ENCODE measurements at regions not wholly inside any gene's neighbourhood (a gene's known extent, or its start where the extent isn't known, plus 50 kb on each side); places are given as distances from the start of the nearest gene placed in this dataset.

DNA sequence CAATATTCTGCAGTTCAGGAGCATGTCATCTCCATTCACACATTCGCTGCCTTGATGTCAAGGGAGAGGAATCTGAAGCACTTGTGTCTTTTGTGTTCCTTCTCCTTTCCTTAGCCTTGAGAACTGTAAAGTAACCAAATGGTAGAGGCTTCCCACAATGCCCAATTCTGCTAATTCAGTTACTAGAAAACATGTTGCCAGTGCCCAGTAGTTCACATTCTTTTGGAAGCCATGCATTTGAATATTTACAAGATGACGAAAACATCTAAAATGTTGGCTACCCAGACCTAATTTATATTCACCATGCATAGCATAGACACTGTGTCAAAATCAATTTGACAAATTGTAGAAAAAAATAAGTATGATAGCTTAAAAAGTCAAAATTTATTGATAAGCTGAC, 852.7 kb upstream of the PHF14 start:
- no peak for ATAC-seq
- POLR2A ChIA-PET = no interaction called here
- RAD21 ChIA-PET (ENCODE audit: low non-redundant PET in 1 of 2, low total read pairs in 2 of 2, uncharacterized antibody in 2 of 2, unreplicated experiment in 2 of 2) = no interaction called here

DNA sequence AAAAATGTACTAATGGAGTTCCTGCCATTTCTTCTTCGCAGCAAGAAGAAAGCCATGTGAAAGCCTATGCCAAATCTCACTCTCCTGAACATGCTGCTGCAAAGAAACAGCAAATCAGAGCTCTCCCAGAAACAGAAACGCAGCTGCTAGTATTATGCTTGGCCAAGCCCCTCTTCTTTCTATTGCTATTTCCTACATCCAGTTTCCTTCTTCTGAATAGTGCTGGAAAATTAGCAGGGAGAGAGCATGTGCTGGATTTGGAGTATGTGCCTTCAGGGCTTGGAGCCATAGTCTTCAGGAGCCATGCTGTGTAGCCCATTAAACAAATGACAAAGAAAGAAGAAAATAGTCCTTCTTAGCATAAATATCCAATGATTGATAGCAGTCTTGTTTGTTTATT, 852.0 kb upstream of the PHF14 start:
- Histone ChIP-seq H3K4me3 (replicated peaks in 1 of 2; ENCODE audit: low read depth in 1 of 2, low read length in 2 of 2) (no peak overlapping the region), H2AFZ (ENCODE audit: low read depth, low read length, poor library complexity, severe bottlenecking) (no peak overlapping the region), H3K79me2 (ENCODE audit: insufficient read depth, low read length) (no peaks in the 10 kb centered on the region), H3K9me2 (ENCODE audit: insufficient read depth) (no peaks in the 10 kb centered on the region), H3K27me3 (ENCODE audit: insufficient read depth, low read length) (no peaks in the 10 kb centered on the region), H3K9ac (ENCODE audit: low read length) (no peak overlapping the region), H3K27ac (ENCODE audit: low read depth, low read length) (no peak overlapping the region), H3K4me2 (ENCODE audit: low read length) (no peak overlapping the region), H3K36me3 (ENCODE audit: control insufficient read depth in 1 of 2, insufficient read depth in 2 of 2, low read length in 2 of 2) (no peaks in the 10 kb centered on the region), H3K9me3 (ENCODE audit: control insufficient read depth in 1 of 2, insufficient read depth in 1 of 2, low read depth in 1 of 2, low read length in 2 of 2) (peaks cover 3 to 13% of the 10 kb centered on the region in 2 experiments; a peak in 1 of 4 replicates), H3K4me1 (ENCODE audit: control insufficient read depth in 1 of 2, insufficient read depth in 2 of 2, low read length in 2 of 2) (no peaks in the 10 kb centered on the region), H4K20me1 (ENCODE audit: insufficient read depth) (no peaks in the 10 kb centered on the region; the same call in 1 of the 2 replicates)
- TF ChIP-seq POLR2A (IDR thresholded peaks at IDR 0.05; ENCODE audit: borderline replicate concordance, extremely low read depth, insufficient read depth, insufficient read length) = no peak
- no peak for TF ChIP-seq JUND (IDR thresholded peaks at IDR 0.05)
- TF ChIP-seq, protein P1, sequence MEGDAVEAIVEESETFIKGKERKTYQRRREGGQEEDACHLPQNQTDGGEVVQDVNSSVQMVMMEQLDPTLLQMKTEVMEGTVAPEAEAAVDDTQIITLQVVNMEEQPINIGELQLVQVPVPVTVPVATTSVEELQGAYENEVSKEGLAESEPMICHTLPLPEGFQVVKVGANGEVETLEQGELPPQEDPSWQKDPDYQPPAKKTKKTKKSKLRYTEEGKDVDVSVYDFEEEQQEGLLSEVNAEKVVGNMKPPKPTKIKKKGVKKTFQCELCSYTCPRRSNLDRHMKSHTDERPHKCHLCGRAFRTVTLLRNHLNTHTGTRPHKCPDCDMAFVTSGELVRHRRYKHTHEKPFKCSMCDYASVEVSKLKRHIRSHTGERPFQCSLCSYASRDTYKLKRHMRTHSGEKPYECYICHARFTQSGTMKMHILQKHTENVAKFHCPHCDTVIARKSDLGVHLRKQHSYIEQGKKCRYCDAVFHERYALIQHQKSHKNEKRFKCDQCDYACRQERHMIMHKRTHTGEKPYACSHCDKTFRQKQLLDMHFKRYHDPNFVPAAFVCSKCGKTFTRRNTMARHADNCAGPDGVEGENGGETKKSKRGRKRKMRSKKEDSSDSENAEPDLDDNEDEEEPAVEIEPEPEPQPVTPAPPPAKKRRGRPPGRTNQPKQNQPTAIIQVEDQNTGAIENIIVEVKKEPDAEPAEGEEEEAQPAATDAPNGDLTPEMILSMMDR (IDR thresholded peaks at IDR 0.05 in 2 of 3, conservative IDR thresholded peaks at IDR 0.05 in 1 of 3; ENCODE audit: borderline replicate concordance in 1 of 3, insufficient read depth in 1 of 3, low read depth in 2 of 3, low read length in 2 of 3) = no peak
- TF ChIP-seq RAD21 (IDR thresholded peaks at IDR 0.05; ENCODE audit: low read depth) = no peak
- TF ChIP-seq CBX3 (IDR thresholded peaks at IDR 0.05; ENCODE audit: low read depth) = no peak
- no peak for TF ChIP-seq EZH2 (IDR thresholded peaks at IDR 0.05)
- TF ChIP-seq EGR1 (IDR thresholded peaks at IDR 0.05; ENCODE audit: low read depth) = no peak
- POLR2A ChIA-PET = no interaction called here
- ATAC-seq (no peak), DNase-seq (ENCODE audit: low read depth, low spot score) (no peak)
- RAD21 ChIA-PET (ENCODE audit: low non-redundant PET in 1 of 2, low total read pairs in 2 of 2, uncharacterized antibody in 2 of 2, unreplicated experiment in 2 of 2) = no interaction called here
- CTCF ChIA-PET = no interaction called here
- intact Hi-C loops (cut with micrococcal nuclease) = no loop called here
- BruUV-seq (replicated peaks) = no TSS peak

More for the DNA sequence above, 852.7 kb upstream of the PHF14 start:
- H3K9me2 ChIP-seq (ENCODE audit: insufficient read depth) = no peaks in the 10 kb centered on the region
- H3K9ac ChIP-seq (ENCODE audit: low read length) = no peak overlapping the region
- H3K4me2 ChIP-seq (ENCODE audit: low read length) = no peak overlapping the region
- H3K36me3 ChIP-seq (ENCODE audit: control insufficient read depth in 1 of 2, insufficient read depth in 2 of 2, low read length in 2 of 2) = no peaks in the 10 kb centered on the region
- BruUV-seq (replicated peaks) = no TSS peak
- no peak for TF ChIP-seq EZH2phosphoT487 (IDR thresholded peaks at IDR 0.05; ENCODE audit: borderline replicate concordance)
- intact Hi-C loops (cut with micrococcal nuclease) = no loop called here
- H3K27me3 ChIP-seq (ENCODE audit: insufficient read depth, low read length) = no peaks in the 10 kb centered on the region
- peaks cover 3 to 13% of the 10 kb centered on the region in 2 experiments; a peak in 1 of 4 replicates for H3K9me3 ChIP-seq (ENCODE audit: control insufficient read depth in 1 of 2, insufficient read depth in 1 of 2, low read depth in 1 of 2, low read length in 2 of 2)
- H3K4me3 ChIP-seq (replicated peaks in 1 of 2; ENCODE audit: low read depth in 1 of 2, low read length in 2 of 2) = no peak overlapping the region
- H3K4me1 ChIP-seq (ENCODE audit: control insufficient read depth in 1 of 2, insufficient read depth in 2 of 2, low read length in 2 of 2) = no peaks in the 10 kb centered on the region
- no peaks in the 10 kb centered on the region for H3K79me2 ChIP-seq (ENCODE audit: insufficient read depth, low read length)
- CTCF ChIA-PET = interaction anchor here (0.8 kb wide), 1 partner anchor 8 kb away, joined by 3 read pairs; no protein-coding TSS in a partner anchor
- no peak overlapping the region for H2AFZ ChIP-seq (ENCODE audit: low read depth, low read length, poor library complexity, severe bottlenecking)
- H3K27ac ChIP-seq (ENCODE audit: low read depth, low read length) = no peak overlapping the region
- H4K20me1 ChIP-seq (ENCODE audit: insufficient read depth) = no peaks in the 10 kb centered on the region; the same call in 1 of the 2 replicates
- no peak for DNase-seq (ENCODE audit: low read depth, low spot score)
